ENCODE measurements at regions not wholly inside any gene's neighbourhood (a gene's known extent, or its start where the extent isn't known, plus 50 kb on each side); places are given as distances from the start of the nearest gene placed in this dataset.

DNA sequence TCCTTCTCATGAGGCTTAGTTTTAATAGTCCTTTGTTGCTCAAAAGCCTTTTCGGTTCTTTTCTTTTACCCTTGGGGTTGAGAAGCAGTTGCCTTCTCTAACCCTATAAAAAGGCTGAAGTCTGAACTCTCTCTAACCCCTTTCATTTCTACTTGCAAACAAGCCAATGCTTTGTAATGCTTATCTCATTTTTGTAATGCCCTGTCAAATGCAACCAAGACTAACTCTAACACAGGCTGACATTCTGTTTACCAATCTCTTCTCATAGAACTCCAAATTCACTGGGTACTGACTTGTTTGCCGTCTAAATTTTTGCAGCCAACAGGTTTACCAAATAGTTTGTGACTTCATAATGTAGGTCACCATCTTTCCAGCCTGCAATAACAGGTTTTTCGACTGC, 233.9 kb upstream of the SNX7 start:
- TF ChIP-seq, protein P1, sequence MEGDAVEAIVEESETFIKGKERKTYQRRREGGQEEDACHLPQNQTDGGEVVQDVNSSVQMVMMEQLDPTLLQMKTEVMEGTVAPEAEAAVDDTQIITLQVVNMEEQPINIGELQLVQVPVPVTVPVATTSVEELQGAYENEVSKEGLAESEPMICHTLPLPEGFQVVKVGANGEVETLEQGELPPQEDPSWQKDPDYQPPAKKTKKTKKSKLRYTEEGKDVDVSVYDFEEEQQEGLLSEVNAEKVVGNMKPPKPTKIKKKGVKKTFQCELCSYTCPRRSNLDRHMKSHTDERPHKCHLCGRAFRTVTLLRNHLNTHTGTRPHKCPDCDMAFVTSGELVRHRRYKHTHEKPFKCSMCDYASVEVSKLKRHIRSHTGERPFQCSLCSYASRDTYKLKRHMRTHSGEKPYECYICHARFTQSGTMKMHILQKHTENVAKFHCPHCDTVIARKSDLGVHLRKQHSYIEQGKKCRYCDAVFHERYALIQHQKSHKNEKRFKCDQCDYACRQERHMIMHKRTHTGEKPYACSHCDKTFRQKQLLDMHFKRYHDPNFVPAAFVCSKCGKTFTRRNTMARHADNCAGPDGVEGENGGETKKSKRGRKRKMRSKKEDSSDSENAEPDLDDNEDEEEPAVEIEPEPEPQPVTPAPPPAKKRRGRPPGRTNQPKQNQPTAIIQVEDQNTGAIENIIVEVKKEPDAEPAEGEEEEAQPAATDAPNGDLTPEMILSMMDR (IDR thresholded peaks at IDR 0.05), result no peak
- TF ChIP-seq POLR2A (IDR thresholded peaks at IDR 0.05) (no peak), EP300 (IDR thresholded peaks at IDR 0.05) (no peak)
